Osteoblast (primary cell): ENCODE measurements at regions not wholly inside any gene's neighbourhood (a gene's known extent, or its start where the extent isn't known, plus 50 kb on each side); places are given as distances from the start of the nearest gene placed in this dataset.

Source experiments
- DNase-seq: peaks from one replicate; pipeline ENCODE4 v3.0.0; 2011; ENCODE audit warnings: low spot score, mixed read lengths; ENCODE audit not compliant: insufficient read length; ENCODE audit errors: missing footprints
- H2AFZ ChIP-seq: 2 replicates; pipeline ENCODE4 v1.6.0; 2011; ENCODE audit warnings: mild to moderate bottlenecking, low read length
- H3K27ac ChIP-seq: 2 replicates; pipeline ENCODE4 v1.5.1; 2011; ENCODE audit warnings: mild to moderate bottlenecking, low read depth, low read length, moderate library complexity
- H3K27me3 ChIP-seq: 2 replicates; pipeline ENCODE4 v1.6.0; 2012; ENCODE audit warnings: mild to moderate bottlenecking, control low read depth, inconsistent platforms, low read length, moderate library complexity; ENCODE audit not compliant: insufficient read depth
- H3K36me3 ChIP-seq: 2 replicates; pipeline ENCODE4 v1.5.1; 2011; ENCODE audit warnings: mild to moderate bottlenecking, low read length, control low read depth, moderate library complexity; ENCODE audit not compliant: insufficient read depth
- H3K4me1 ChIP-seq: 2 replicates; pipeline ENCODE4 v1.5.1; 2011; ENCODE audit warnings: mild to moderate bottlenecking, low read length, control low read depth, moderate library complexity; ENCODE audit not compliant: insufficient read depth
- H3K4me2 ChIP-seq: 2 replicates; pipeline ENCODE4 v1.6.0; 2011; ENCODE audit warnings: mild to moderate bottlenecking, low read length; ENCODE audit not compliant: insufficient read depth
- H3K4me3 ChIP-seq: fragments of 200-600 bp; sonication (generic); 3 replicates; pipeline ENCODE4 v1.5.1; 2012; ENCODE audit warnings: mild to moderate bottlenecking, low read length, inconsistent platforms; ENCODE audit not compliant: insufficient read depth
- H3K79me2 ChIP-seq: 2 replicates; pipeline ENCODE4 v1.6.0; 2012; ENCODE audit warnings: mild to moderate bottlenecking, low read length, control low read depth, inconsistent platforms; ENCODE audit not compliant: insufficient read depth
- H3K9me3 ChIP-seq: 2 replicates; pipeline ENCODE4 v1.5.1; 2011; ENCODE audit warnings: low read depth, low read length, control low read depth
- H4K20me1 ChIP-seq: 2 replicates; pipeline ENCODE4 v1.6.0; 2012; ENCODE audit warnings: mild to moderate bottlenecking, low read length, control low read depth; ENCODE audit not compliant: insufficient read depth
- TF ChIP-seq, protein P1 (sequence below): IDR thresholded peaks from 2 replicates; pipeline ENCODE4 v1.5.1; 2011; ENCODE audit warnings: mild to moderate bottlenecking, low read depth, low read length, moderate library complexity; ENCODE audit errors: extremely low read depth

DNA sequence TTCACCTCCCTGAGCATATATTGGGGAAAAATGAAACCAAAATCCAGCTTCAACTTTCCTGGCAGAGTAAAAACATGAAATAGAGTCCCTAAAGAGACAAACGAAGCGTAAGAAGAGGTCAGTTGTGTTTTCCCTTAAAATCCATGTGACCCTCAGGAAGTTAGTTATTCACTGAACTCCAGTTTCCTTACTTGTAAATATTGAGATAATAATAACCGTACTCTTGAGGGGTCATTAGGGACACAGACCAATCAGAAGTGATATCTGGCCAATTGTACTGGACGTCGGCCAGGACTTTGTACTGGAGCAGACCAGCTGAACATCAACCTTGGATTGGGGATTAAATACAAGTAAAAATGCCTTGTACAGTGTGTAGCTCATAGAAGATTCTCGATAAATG is 167.0 kb downstream of the GATA3 start:
- H2AFZ ChIP-seq, result no peak overlapping the region
- H3K27me3 ChIP-seq, result no peaks in the 10 kb centered on the region
- H3K9me3 ChIP-seq, result peaks cover 1% of the 10 kb centered on the region
- no peaks in the 10 kb centered on the region for H3K79me2 ChIP-seq
- no peak overlapping the region for H3K4me2 ChIP-seq
- TF ChIP-seq, protein P1, sequence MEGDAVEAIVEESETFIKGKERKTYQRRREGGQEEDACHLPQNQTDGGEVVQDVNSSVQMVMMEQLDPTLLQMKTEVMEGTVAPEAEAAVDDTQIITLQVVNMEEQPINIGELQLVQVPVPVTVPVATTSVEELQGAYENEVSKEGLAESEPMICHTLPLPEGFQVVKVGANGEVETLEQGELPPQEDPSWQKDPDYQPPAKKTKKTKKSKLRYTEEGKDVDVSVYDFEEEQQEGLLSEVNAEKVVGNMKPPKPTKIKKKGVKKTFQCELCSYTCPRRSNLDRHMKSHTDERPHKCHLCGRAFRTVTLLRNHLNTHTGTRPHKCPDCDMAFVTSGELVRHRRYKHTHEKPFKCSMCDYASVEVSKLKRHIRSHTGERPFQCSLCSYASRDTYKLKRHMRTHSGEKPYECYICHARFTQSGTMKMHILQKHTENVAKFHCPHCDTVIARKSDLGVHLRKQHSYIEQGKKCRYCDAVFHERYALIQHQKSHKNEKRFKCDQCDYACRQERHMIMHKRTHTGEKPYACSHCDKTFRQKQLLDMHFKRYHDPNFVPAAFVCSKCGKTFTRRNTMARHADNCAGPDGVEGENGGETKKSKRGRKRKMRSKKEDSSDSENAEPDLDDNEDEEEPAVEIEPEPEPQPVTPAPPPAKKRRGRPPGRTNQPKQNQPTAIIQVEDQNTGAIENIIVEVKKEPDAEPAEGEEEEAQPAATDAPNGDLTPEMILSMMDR, result no peak
- H3K36me3 ChIP-seq, result no peaks in the 10 kb centered on the region
- DNase-seq, result no peak
- H3K4me1 ChIP-seq, result no peaks in the 10 kb centered on the region
- no peak overlapping the region for H3K27ac ChIP-seq
- H3K4me3 ChIP-seq, result no peak overlapping the region
- H4K20me1 ChIP-seq, result no peaks in the 10 kb centered on the region

DNA sequence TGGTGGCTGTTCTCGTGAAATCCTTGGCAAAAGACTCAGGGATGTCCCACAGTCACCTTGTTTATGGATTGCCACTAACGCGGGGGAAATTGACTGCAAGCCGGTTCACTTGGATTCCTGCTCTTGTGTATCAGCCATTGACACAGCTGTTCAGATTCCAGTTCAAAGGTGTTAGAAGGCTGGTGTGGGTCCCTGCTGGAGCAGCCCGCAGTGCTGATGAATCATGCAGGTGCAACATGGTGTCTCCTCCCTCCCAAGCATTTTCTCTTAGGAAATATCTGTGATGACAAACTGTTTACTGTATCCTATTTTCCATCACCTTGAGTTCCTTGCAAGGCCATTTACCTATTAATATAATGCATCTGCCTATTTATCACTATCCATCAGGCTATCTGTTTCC is 170.1 kb downstream of the GATA3 start:
- DNase-seq, result no peak
- Histone ChIP-seq H3K4me3 (no peak overlapping the region), H3K27ac (no peak overlapping the region), H3K36me3 (no peaks in the 10 kb centered on the region), H3K4me1 (no peaks in the 10 kb centered on the region), H3K27me3 (no peaks in the 10 kb centered on the region), H4K20me1 (no peaks in the 10 kb centered on the region), H3K4me2 (no peak overlapping the region), H3K9me3 (peaks cover 1% of the 10 kb centered on the region), H3K79me2 (no peaks in the 10 kb centered on the region), H2AFZ (no peak overlapping the region)
- TF ChIP-seq, protein P1, result no peak

DNA sequence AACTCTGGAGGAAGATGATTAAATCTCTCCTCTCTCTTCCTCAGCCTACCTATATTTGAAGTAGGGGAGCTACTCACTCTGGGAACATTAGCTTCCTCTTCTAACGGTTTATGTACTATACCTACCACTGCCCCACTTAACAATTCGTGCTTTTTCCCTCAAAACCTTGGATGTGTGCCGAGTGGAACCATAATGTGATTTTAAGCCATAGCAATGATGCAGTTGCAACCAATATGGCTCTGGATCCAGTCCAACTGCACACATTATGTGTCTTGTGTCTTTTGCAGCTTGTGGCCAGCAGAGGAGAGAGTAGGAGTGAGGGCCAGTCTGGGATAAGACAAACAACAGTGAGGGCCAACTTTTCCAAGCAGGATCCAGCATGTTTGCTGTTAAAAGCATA is 170.7 kb downstream of the GATA3 start:
- Histone ChIP-seq H3K79me2 (no peaks in the 10 kb centered on the region), H3K4me1 (no peaks in the 10 kb centered on the region), H3K36me3 (no peaks in the 10 kb centered on the region), H3K27me3 (no peaks in the 10 kb centered on the region), H2AFZ (no peak overlapping the region), H3K27ac (no peak overlapping the region), H3K4me2 (no peak overlapping the region), H3K9me3 (peaks cover 1% of the 10 kb centered on the region), H4K20me1 (no peaks in the 10 kb centered on the region), H3K4me3 (no peak overlapping the region)
- TF ChIP-seq, protein P1, result no peak
- no peak for DNase-seq

DNA sequence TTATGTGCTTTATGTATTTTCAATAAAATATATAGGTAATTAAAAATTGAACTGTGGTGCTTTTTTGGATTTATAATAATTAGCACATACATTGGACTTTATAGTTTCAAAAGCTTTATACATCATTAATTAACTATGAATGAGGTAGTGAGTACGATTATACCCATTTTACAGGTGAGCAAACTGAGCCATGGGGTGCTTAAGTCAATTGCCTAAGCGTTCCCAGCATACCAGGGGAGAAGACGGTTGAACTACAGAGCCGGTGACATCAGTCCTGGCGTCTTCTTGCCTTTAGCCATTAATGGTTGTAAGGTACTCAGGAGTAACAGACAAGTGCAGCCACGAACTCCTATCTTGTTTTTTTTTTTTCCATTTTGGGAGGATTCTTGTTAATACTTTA is 172.8 kb downstream of the GATA3 start:
- H3K79me2 ChIP-seq, result no peaks in the 10 kb centered on the region
- DNase-seq, result no peak
- TF ChIP-seq, protein P1, result no peak
- no peaks in the 10 kb centered on the region for H3K27me3 ChIP-seq
- peaks cover 1% of the 10 kb centered on the region for H3K9me3 ChIP-seq
- H3K27ac ChIP-seq, result no peak overlapping the region
- H4K20me1 ChIP-seq, result no peaks in the 10 kb centered on the region
- H3K4me3 ChIP-seq, result no peak overlapping the region
- no peaks in the 10 kb centered on the region for H3K4me1 ChIP-seq
- H3K4me2 ChIP-seq, result no peak overlapping the region
- no peaks in the 10 kb centered on the region for H3K36me3 ChIP-seq
- no peak overlapping the region for H2AFZ ChIP-seq
